LNCAP (cell line): ENCODE measurements at regions not wholly inside any gene's neighbourhood (a gene's known extent, or its start where the extent isn't known, plus 50 kb on each side); places are given as distances from the start of the nearest gene placed in this dataset.

Experiments
- TF ChIP-seq, protein P1 (sequence below): fragments of 450-650 bp; IDR thresholded peaks from 2 replicates; pipeline ENCODE4 v1.5.1; 2017; ENCODE audit warnings: mild to moderate bottlenecking

DNA sequence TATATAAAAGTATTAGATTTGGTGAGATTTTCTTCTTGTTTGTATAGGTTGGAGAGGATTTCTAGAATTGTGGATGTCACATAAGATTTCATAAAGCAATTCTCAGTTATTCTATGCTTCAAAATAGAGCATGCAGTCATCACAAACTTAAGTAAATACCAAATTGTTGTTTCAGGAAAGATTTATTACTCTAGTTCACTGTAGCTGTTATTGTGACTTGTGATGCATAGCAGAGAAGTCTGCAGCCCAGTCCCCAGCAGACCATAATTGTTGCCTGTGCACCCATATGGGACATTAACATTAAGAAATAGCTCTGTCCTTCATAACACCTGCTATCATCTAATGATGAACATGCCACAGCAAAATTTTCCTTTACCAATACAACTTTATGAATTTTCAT is 228.0 kb upstream of the FAM83B start:
- TF ChIP-seq, protein P1, sequence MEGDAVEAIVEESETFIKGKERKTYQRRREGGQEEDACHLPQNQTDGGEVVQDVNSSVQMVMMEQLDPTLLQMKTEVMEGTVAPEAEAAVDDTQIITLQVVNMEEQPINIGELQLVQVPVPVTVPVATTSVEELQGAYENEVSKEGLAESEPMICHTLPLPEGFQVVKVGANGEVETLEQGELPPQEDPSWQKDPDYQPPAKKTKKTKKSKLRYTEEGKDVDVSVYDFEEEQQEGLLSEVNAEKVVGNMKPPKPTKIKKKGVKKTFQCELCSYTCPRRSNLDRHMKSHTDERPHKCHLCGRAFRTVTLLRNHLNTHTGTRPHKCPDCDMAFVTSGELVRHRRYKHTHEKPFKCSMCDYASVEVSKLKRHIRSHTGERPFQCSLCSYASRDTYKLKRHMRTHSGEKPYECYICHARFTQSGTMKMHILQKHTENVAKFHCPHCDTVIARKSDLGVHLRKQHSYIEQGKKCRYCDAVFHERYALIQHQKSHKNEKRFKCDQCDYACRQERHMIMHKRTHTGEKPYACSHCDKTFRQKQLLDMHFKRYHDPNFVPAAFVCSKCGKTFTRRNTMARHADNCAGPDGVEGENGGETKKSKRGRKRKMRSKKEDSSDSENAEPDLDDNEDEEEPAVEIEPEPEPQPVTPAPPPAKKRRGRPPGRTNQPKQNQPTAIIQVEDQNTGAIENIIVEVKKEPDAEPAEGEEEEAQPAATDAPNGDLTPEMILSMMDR = no peak

DNA sequence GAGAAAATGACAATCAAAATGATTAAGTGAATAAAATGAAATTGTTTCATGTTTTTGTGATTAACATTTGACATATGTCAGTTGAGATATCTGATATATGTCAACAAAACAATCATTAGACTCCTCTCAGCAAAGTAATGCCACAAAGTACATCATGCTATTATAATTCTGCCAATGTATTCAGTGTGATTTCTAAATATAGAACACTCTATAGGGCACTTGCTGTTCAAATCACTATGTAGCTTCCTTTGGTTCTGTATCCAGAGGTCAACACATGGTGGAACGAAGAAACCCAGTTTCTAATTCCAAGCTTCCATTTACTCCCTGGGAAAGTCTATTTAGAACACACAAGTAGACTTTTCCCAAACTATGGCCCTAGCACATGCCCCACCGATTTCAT is 227.5 kb upstream of the FAM83B start:
- TF ChIP-seq, protein P1 = no peak

DNA sequence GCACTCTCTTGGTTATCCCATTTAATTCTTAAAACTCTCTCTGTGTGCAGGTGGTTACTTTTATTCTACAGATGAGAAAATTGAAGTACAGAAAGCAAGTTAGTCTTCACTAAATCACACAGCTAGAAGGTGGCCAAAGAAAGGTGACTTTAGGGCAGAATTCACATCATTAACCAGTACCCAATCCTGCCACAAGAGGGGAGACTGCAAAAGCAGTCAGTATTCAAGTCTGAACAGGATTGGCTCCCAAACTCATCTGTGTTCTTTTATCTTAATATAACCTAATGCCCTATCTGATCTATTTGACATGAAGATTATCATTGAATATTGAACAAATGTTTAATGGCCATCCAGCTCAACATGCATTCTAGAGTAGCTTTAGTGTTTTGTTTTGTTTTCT is 225.3 kb upstream of the FAM83B start:
- TF ChIP-seq, protein P1 = no peak

DNA sequence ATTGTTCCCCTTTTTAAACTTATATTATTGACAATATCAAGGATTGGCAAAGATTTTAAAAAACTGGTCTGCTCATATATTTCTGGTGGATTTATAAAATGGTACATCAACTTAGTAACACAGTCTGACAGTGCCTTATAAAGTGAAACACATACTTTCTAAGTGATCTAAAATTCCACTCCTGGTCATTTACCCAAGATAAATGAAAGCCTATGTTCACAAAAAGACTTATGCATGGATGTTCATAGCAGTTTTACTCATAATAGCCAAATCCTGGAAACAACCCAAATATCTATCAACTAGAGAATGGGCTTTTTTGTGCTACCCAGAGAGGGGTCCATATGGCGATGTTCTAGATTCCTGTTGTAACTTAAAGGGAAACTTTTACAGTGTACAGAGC is 222.4 kb upstream of the FAM83B start:
- TF ChIP-seq, protein P1 = no peak

DNA sequence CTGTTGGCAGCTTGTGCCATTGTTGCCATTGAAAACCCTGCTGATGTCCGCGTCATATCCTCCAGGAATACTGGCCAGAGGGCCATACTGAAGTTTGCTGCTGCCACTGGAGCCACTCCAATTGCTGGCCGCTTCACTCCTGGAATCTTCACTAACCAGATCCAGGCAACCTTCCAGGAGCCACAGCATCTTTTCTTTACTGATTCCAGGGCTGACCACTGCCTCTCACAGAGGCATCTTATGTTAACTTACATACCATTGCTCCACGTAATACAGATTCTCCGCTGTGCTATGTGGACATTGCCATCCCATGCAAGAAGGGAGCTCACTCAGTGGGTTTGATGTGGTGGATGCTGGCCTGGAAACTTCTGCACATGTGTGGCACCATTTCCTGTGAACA is 221.8 kb upstream of the FAM83B start:
- TF ChIP-seq, protein P1 = no peak

DNA sequence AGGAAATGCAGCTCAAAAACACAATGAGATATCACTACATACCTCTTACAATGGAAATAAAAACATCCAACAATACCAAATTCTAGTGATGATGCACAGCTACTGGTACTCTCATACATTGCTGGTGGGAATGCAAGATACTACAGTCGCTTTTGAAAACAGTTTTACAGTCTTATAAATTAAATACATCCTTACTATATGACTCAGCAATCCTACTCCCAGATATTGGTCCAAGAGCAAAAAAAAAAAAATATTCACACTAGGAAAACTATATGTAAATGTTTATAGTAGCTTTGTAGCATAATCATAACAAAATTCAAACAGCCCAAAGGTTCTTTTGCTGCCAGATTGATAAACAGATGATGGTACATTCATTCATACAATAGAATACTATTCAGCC is 217.4 kb upstream of the FAM83B start:
- TF ChIP-seq, protein P1 = no peak

DNA sequence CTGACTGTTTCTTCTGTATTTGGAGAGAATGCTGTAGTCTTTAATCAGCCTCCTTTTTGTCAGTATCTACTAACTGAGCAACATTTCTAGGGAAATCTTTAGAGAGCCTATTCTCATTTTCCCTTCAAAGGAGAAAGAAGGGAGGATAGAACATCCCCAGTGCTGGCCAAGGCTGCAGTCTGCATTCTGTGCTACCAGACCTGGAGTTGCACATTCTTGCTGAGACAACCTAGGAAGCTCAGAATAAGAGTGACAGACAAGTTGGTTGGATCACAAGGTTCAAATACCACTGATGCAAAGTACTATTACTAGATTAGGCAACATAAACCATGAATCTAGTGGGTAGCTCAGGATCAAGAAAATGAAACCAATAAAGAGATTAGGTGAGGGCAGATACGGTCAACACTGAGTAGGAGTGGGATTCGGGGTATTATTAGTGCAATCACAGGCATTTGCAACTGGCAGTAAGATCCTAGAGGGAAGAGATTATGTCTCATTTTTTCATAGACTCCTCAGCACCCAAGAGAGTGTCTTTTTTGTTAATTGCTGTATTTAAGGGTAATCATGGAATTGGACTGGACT is 213.5 kb upstream of the FAM83B start:
- TF ChIP-seq, protein P1 = no peak

DNA sequence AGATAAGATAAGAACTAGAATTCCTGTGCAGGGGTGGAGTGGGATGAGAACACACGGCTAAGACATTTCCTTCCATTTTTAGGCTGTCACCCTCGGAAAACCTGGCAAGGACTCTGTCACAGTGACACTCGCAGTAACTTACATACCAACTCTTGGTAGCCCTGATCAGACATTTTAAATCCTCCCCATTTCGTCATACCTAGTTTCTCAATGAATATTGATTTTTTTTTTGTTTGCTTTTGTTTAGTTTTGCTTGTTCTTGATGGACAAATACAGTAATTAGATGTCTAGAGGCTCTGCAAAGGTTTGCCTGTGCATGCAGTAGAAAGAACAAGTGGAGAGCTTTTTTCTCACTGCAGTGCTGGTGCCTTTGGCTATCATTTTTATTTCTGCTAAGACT is 213.0 kb upstream of the FAM83B start:
- TF ChIP-seq, protein P1 = no peak
